ENCODE measurements at regions not wholly inside any gene's neighbourhood (a gene's known extent, or its start where the extent isn't known, plus 50 kb on each side); places are given as distances from the start of the nearest gene placed in this dataset.
"Not testable (repeated sequence)": the region's sequence is repeated elsewhere in the genome, so short reads cannot be mapped to it uniquely, and the experiment has no call there.

GRCh38 chrX:144494074-144494473 lies 610.2 kb downstream of the UBE2NL start:
- DNase-seq (ENCODE audit: low read depth) = no peak

- DNase-seq (ENCODE audit: low read depth) = no peak
Observed at GRCh38 chrX:144531877-144532276, 648.0 kb downstream of the UBE2NL start.

GRCh38 chrX:144566592-144566991 lies 680.7 kb upstream of the SPANXN1 start:
- DNase-seq (ENCODE audit: low read depth) = no peak

GRCh38 chrX:144586756-144587155 lies 660.5 kb upstream of the SPANXN1 start:
- peak; percentile 69 for DNase-seq (ENCODE audit: low read depth)

GRCh38 chrX:144592036-144592435 lies 655.3 kb upstream of the SPANXN1 start:
- DNase-seq (ENCODE audit: low read depth) = no peak

- no peak for DNase-seq (ENCODE audit: low read depth)
Observed at GRCh38 chrX:144601010-144601409, 646.3 kb upstream of the SPANXN1 start.

GRCh38 chrX:144612076-144612475 lies 635.2 kb upstream of the SPANXN1 start:
- DNase-seq (ENCODE audit: low read depth) = no peak

GRCh38 chrX:144616317-144616716 lies 631.0 kb upstream of the SPANXN1 start:
- peak; percentile 8 for DNase-seq (ENCODE audit: low read depth)

GRCh38 chrX:144627947-144628346 lies 619.4 kb upstream of the SPANXN1 start:
- DNase-seq (ENCODE audit: low read depth) = no peak

- DNase-seq (ENCODE audit: low read depth) = peak; percentile 7
Observed at GRCh38 chrX:144634451-144634850, 612.9 kb upstream of the SPANXN1 start.

- no peak for DNase-seq (ENCODE audit: low read depth)
Observed at GRCh38 chrX:144637731-144638130, 609.6 kb upstream of the SPANXN1 start.

- no peak for DNase-seq (ENCODE audit: low read depth)
Observed at GRCh38 chrX:144648788-144649187, 598.5 kb upstream of the SPANXN1 start.

GRCh38 chrX:144681501-144681900 lies 565.8 kb upstream of the SPANXN1 start:
- DNase-seq (ENCODE audit: low read depth) = no peak

- no peak for DNase-seq (ENCODE audit: low read depth)
Observed at GRCh38 chrX:144683247-144683646, 564.1 kb upstream of the SPANXN1 start.

- DNase-seq (ENCODE audit: low read depth) = no peak
Observed at GRCh38 chrX:144709841-144710240, 537.5 kb upstream of the SPANXN1 start.

- no peak for DNase-seq (ENCODE audit: low read depth)
Observed at GRCh38 chrX:144715337-144715736, 532.0 kb upstream of the SPANXN1 start.

GRCh38 chrX:144716187-144716586 lies 531.1 kb upstream of the SPANXN1 start:
- DNase-seq (ENCODE audit: low read depth) = no peak

GRCh38 chrX:144717682-144718081 lies 529.6 kb upstream of the SPANXN1 start:
- no peak for DNase-seq (ENCODE audit: low read depth)

GRCh38 chrX:144722307-144722706 lies 525.0 kb upstream of the SPANXN1 start:
- no peak for DNase-seq (ENCODE audit: low read depth)

GRCh38 chrX:144730471-144730870 lies 516.8 kb upstream of the SPANXN1 start:
- no peak for DNase-seq (ENCODE audit: low read depth)

- peak; percentile 6 for DNase-seq (ENCODE audit: low read depth)
Observed at GRCh38 chrX:144732588-144732987, 514.7 kb upstream of the SPANXN1 start.

GRCh38 chrX:144738246-144738645 lies 509.1 kb upstream of the SPANXN1 start:
- DNase-seq (ENCODE audit: low read depth) = no peak

- DNase-seq (ENCODE audit: low read depth) = no peak
Observed at GRCh38 chrX:144768540-144768939, 478.8 kb upstream of the SPANXN1 start.

GRCh38 chrX:144783528-144783927 lies 463.8 kb upstream of the SPANXN1 start:
- DNase-seq (ENCODE audit: low read depth) = not testable (repeated sequence)

- DNase-seq (ENCODE audit: low read depth) = no peak
Observed at GRCh38 chrX:144790148-144790547, 457.2 kb upstream of the SPANXN1 start.

Data from renal cortical epithelial cell (primary cell).